ENCODE measurements at regions not wholly inside any gene's neighbourhood (a gene's known extent, or its start where the extent isn't known, plus 50 kb on each side); places are given as distances from the start of the nearest gene placed in this dataset.

GRCh38 chr1:178634445-178634844, 90.6 kb upstream of the RALGPS2 start:
- TF ChIP-seq CTCF (IDR thresholded peaks at IDR 0.05): no peak
- TF ChIP-seq EP300 (IDR thresholded peaks at IDR 0.05): no peak

All from gastroesophageal sphincter (tissue), 3 donors.